ENCODE measurements at regions not wholly inside any gene's neighbourhood (a gene's known extent, or its start where the extent isn't known, plus 50 kb on each side); places are given as distances from the start of the nearest gene placed in this dataset.

DNA sequence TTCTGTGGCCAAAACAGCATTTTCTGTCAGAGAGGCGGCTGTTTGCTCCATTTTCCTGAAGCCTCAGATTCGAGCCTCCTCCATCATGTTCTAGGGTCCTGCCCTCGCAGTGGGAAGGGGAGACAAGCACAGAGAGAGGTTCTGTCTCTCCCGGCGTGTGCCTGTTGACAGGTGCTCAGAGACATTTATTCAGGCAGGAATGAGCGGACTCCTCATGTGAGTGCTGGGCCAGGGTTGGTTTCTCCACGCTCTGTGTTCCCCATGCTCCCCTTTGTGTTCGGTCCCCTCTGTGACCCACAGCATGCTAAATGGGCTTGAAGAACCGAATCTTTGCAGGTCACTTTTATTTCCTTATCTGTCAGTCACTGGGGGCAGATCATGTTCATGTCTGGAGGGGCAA, 374.6 kb downstream of the GLRX3 start:
- TF ChIP-seq EZH2 (IDR thresholded peaks at IDR 0.05; ENCODE audit: low read length, unreplicated experiment) (no peak), EZH2phosphoT487 (IDR thresholded peaks at IDR 0.05; ENCODE audit: borderline replicate concordance, low read length) (no peak)
- TF ChIP-seq, protein P1, sequence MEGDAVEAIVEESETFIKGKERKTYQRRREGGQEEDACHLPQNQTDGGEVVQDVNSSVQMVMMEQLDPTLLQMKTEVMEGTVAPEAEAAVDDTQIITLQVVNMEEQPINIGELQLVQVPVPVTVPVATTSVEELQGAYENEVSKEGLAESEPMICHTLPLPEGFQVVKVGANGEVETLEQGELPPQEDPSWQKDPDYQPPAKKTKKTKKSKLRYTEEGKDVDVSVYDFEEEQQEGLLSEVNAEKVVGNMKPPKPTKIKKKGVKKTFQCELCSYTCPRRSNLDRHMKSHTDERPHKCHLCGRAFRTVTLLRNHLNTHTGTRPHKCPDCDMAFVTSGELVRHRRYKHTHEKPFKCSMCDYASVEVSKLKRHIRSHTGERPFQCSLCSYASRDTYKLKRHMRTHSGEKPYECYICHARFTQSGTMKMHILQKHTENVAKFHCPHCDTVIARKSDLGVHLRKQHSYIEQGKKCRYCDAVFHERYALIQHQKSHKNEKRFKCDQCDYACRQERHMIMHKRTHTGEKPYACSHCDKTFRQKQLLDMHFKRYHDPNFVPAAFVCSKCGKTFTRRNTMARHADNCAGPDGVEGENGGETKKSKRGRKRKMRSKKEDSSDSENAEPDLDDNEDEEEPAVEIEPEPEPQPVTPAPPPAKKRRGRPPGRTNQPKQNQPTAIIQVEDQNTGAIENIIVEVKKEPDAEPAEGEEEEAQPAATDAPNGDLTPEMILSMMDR (conservative IDR thresholded peaks at IDR 0.05; ENCODE audit: low read depth, low read length) = no peak
- BruUV-seq (replicated peaks) = no TSS peak
- H3K9me3 ChIP-seq (ENCODE audit: low read length) = no peaks in the 10 kb centered on the region
- no peaks in the 10 kb centered on the region for H3K4me1 ChIP-seq (ENCODE audit: insufficient read depth, low read length)
- H2AFZ ChIP-seq (ENCODE audit: low read length) = no peak overlapping the region
- no peaks in the 10 kb centered on the region for H3K9me2 ChIP-seq (replicated peaks; ENCODE audit: low read length)
- no peaks in the 10 kb centered on the region for H3K79me2 ChIP-seq (ENCODE audit: low read length)
- intact Hi-C loops (cut with micrococcal nuclease) = no loop called here
- CTCF ChIA-PET = no interaction called here
- H3K4me3 ChIP-seq (ENCODE audit: low read length) = no peak overlapping the region
- POLR2A ChIA-PET (ENCODE audit: unreplicated experiment) = no interaction called here
- ATAC-seq (no peak), DNase-seq (no peak)
- no peaks in the 10 kb centered on the region for H3K27me3 ChIP-seq (ENCODE audit: low read length)
- H3K9ac ChIP-seq (ENCODE audit: low read length) = no peak overlapping the region
- no peak overlapping the region for H3K27ac ChIP-seq (ENCODE audit: low read length)
- H3K4me2 ChIP-seq (ENCODE audit: low read length) = no peak overlapping the region
- H3K36me3 ChIP-seq (ENCODE audit: low read depth, low read length) = no peaks in the 10 kb centered on the region
- H3F3A ChIP-seq (ENCODE audit: low read length, unreplicated experiment) = no peaks in the 10 kb centered on the region
- H4K20me1 ChIP-seq (ENCODE audit: low read length) = no peaks in the 10 kb centered on the region

DNA sequence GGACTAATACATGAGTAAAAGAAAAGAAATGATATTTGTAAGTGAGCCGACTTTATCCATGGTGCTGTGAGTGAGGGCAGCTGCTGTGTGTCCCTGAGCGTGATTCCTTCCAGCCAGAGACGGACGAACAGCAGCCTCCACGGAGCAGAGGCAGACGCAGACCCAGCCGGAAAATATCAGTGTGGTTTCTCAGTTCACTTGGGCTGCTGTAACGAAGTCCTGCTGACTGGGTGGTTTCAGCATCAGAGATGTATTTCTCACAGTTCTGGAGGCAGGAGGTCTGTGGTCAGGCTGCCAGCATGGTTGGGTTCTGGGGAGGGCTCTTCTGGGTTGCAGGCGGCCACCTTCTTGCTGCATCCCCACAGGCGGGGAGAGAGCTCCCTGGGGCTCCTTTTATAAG, 375.6 kb downstream of the GLRX3 start:
- Histone ChIP-seq H2AFZ (ENCODE audit: low read length) (no peak overlapping the region), H3K36me3 (ENCODE audit: low read depth, low read length) (no peaks in the 10 kb centered on the region), H3K27ac (ENCODE audit: low read length) (no peak overlapping the region), H3K4me3 (ENCODE audit: low read length) (no peak overlapping the region), H3K9me3 (ENCODE audit: low read length) (no peaks in the 10 kb centered on the region), H3K4me2 (ENCODE audit: low read length) (no peak overlapping the region), H3K9me2 (replicated peaks; ENCODE audit: low read length) (no peaks in the 10 kb centered on the region), H3K4me1 (ENCODE audit: insufficient read depth, low read length) (no peaks in the 10 kb centered on the region), H4K20me1 (ENCODE audit: low read length) (no peaks in the 10 kb centered on the region), H3K79me2 (ENCODE audit: low read length) (no peaks in the 10 kb centered on the region), H3K9ac (ENCODE audit: low read length) (no peak overlapping the region), H3K27me3 (ENCODE audit: low read length) (no peaks in the 10 kb centered on the region), H3F3A (ENCODE audit: low read length, unreplicated experiment) (no peaks in the 10 kb centered on the region)
- ATAC-seq (no peak), DNase-seq (no peak)
- TF ChIP-seq, protein P1 (conservative IDR thresholded peaks at IDR 0.05; ENCODE audit: low read depth, low read length) = no peak
- TF ChIP-seq EZH2 (IDR thresholded peaks at IDR 0.05; ENCODE audit: low read length, unreplicated experiment) (no peak), EZH2phosphoT487 (IDR thresholded peaks at IDR 0.05; ENCODE audit: borderline replicate concordance, low read length) (no peak)
- CTCF ChIA-PET = no interaction called here
- no TSS peak for BruUV-seq (replicated peaks)
- POLR2A ChIA-PET (ENCODE audit: unreplicated experiment) = no interaction called here
- intact Hi-C loops (cut with micrococcal nuclease) = no loop called here

DNA sequence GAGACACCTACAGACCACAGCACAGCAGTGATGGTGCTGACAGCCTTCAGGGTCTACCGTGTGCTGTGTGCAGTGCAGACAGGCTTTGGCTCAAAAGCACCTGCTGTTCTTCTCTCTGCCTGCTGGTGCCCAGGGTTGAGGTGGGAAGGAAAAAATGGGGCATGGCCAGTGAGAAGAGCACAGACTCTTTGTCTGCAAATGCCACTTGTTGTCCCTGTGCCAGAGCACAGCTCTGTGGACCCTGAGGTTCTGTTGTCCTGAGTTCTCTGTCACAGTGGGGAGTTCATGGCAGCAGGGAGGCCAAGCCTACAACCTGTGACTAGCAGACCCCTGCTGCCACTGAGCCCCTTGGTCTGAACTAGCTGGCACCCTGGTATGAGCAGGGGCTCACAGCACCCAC, 376.7 kb downstream of the GLRX3 start:
- DNase-seq (no peak), ATAC-seq (no peak)
- no peaks in the 10 kb centered on the region for H3K27me3 ChIP-seq (ENCODE audit: low read length)
- H2AFZ ChIP-seq (ENCODE audit: low read length) = no peak overlapping the region
- H3K36me3 ChIP-seq (ENCODE audit: low read depth, low read length) = no peaks in the 10 kb centered on the region
- H3K4me2 ChIP-seq (ENCODE audit: low read length) = no peak overlapping the region
- no peaks in the 10 kb centered on the region for H3K79me2 ChIP-seq (ENCODE audit: low read length)
- POLR2A ChIA-PET (ENCODE audit: unreplicated experiment) = no interaction called here
- no peak overlapping the region for H3K27ac ChIP-seq (ENCODE audit: low read length)
- intact Hi-C loops (cut with micrococcal nuclease) = no loop called here
- H3K4me3 ChIP-seq (ENCODE audit: low read length) = no peak overlapping the region
- no peaks in the 10 kb centered on the region for H3F3A ChIP-seq (ENCODE audit: low read length, unreplicated experiment)
- TF ChIP-seq, protein P1 (conservative IDR thresholded peaks at IDR 0.05; ENCODE audit: low read depth, low read length) = no peak
- TF ChIP-seq EZH2 (IDR thresholded peaks at IDR 0.05; ENCODE audit: low read length, unreplicated experiment) (no peak), EZH2phosphoT487 (IDR thresholded peaks at IDR 0.05; ENCODE audit: borderline replicate concordance, low read length) (no peak)
- no peaks in the 10 kb centered on the region for H3K9me2 ChIP-seq (replicated peaks; ENCODE audit: low read length)
- no peaks in the 10 kb centered on the region for H4K20me1 ChIP-seq (ENCODE audit: low read length)
- CTCF ChIA-PET = no interaction called here
- H3K4me1 ChIP-seq (ENCODE audit: insufficient read depth, low read length) = no peaks in the 10 kb centered on the region
- no TSS peak for BruUV-seq (replicated peaks)
- no peak overlapping the region for H3K9ac ChIP-seq (ENCODE audit: low read length)
- H3K9me3 ChIP-seq (ENCODE audit: low read length) = no peaks in the 10 kb centered on the region
